Vagina (tissue), 2 donors: ENCODE measurements at regions not wholly inside any gene's neighbourhood (a gene's known extent, or its start where the extent isn't known, plus 50 kb on each side); places are given as distances from the start of the nearest gene placed in this dataset.

ENCODE experiments used
- DNase-seq, 2 donors: peaks; one replicate each; pipeline ENCODE4 v3.0.0-alpha.2; 2017; ENCODE audit errors: extremely low spot score in 2 of 2
- H3K27ac ChIP-seq: fragments of 200-600 bp; sonication (generic); one replicate; pipeline ENCODE4 v1.5.1; 2019
- H3K27me3 ChIP-seq: fragments of 200-600 bp; sonication (generic); one replicate; pipeline ENCODE4 v1.5.1; 2019
- H3K36me3 ChIP-seq, 2 donors: fragments of 200-600 bp; sonication (generic); one replicate each; pipeline ENCODE4 v1.5.1; 2017 to 2019
- H3K4me1 ChIP-seq: fragments of 200-600 bp; sonication (generic); one replicate; pipeline ENCODE4 v1.5.1; 2019
- H3K4me3 ChIP-seq, 2 donors: fragments of 200-600 bp; sonication (generic); 1 replicate in 1 of 2; 2 replicates in 1 of 2; pipeline ENCODE4 v1.5.1; 2016 to 2019
- H3K9me3 ChIP-seq: fragments of 200-600 bp; sonication (generic); one replicate; pipeline ENCODE4 v1.5.1; 2019
- POLR2A ChIP-seq, 2 donors: fragments of 450-650 bp; IDR thresholded peaks; one replicate each; pipeline ENCODE4 v1.6.1; 2017; ENCODE audit warnings: antibody characterized with exemption in 2 of 2, mild to moderate bottlenecking in 2 of 2, moderate library complexity in 2 of 2
- POLR2AphosphoS5 ChIP-seq, 2 donors: sonication (generic); formaldehyde crosslinking; IDR thresholded peaks; one replicate each; pipeline ENCODE4 v1.9.0; 2017; ENCODE audit warnings: antibody characterized with exemption in 2 of 2, mild to moderate bottlenecking in 2 of 2, low read depth in 1 of 2; ENCODE audit not compliant: insufficient read depth in 1 of 2
- intact Hi-C: fragments of 100-400 bp; cut with DNase I; formaldehyde crosslinking; loops from one replicate; pipeline ENCODE4 v1.15.1; 2023
- TF ChIP-seq, protein P1 (sequence below), 3 experiments: fragments of 450-650 bp in 2 of 3; fragments of 200-600 bp in 1 of 3; sonication (generic) in 1 of 3; IDR thresholded peaks; one replicate each; pipeline ENCODE4 v1.5.1; 2017 to 2019; ENCODE audit warnings: antibody characterized with exemption in 3 of 3, mild to moderate bottlenecking in 2 of 3, moderate library complexity in 2 of 3

DNA sequence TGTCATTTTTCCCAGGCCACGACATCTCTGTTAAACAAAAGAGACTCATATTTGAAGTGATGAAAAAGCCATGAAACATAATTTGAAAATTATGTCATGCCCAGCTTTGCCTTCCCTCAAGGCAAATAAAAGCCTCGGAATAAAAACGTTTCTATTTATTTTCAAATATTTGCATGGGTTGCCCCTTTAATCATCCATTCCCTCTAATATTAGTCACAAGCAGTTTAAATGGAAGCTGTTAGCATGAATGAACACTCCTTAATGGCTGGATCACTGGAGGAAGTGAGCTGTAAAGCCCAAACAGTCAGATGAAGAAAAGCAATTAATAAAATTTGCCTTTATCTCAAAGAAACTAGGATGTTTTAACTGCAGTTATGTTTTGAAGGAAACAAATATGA lies 69.3 kb upstream of the STMND1 start:
- no peak for TF ChIP-seq POLR2AphosphoS5 (IDR thresholded peaks at IDR 0.05; ENCODE audit: insufficient read depth in 1 of 2, low read depth in 1 of 2)
- Histone ChIP-seq H3K9me3 (no peaks in the 10 kb centered on the region), H3K36me3 (no peaks in the 10 kb centered on the region), H3K27ac (peak overlapping the region; percentile 79), H3K27me3 (no peaks in the 10 kb centered on the region), H3K4me3 (peak overlapping the region; percentile 7 to 26), H3K4me1 (peaks cover 15% of the 10 kb centered on the region)
- no peak for DNase-seq
- intact Hi-C loops = no loop called here

DNA sequence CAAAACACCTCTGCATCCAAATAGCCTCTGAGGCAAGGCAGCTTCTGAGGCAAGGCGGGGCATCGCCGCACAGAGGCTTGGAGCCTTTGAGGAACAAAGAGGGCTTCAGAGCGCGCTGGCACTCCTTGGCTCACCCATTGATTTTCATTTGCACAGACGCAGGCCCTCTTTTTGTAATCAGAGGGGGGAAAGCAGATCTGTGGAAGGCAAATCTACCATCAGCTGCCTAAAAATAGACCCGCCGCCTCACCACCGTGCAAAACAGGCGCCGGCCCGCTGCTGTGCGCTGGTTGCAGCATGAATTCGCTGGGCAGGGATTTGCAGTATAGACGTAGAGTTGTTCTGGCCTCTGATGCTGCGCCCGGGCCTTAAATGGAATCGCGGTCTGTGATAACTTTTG lies 69.9 kb upstream of the STMND1 start:
- Histone ChIP-seq H3K27ac (peak overlapping the region; percentile 79), H3K36me3 (no peaks in the 10 kb centered on the region)

DNA sequence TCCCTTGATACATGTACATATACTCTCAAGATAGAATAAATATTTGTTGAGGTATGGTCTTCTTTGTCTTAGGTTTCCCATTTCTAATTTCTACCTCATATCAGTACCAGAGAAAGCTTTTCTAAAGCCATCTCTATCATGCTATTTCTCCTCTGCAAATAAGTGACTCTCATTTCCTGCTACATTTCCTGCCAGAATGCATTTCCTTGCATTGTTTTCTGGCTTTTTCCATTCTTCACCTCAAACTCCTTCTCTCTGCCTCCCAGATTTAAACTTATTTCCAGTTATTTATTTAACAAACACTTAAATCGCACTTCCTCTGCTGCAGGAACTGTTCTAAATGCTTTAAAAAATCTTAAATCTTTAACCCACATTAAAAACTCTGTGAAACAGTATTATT lies 74.4 kb upstream of the STMND1 start:
- H3K4me3 ChIP-seq = no peak overlapping the region
- no peaks in the 10 kb centered on the region for H3K9me3 ChIP-seq
- DNase-seq = no peak
- TF ChIP-seq POLR2A (IDR thresholded peaks at IDR 0.05) = no peak
- H3K4me1 ChIP-seq = peaks cover 3% of the 10 kb centered on the region
- no peaks in the 10 kb centered on the region for H3K27me3 ChIP-seq
- no peak overlapping the region for H3K27ac ChIP-seq
- intact Hi-C loops = no loop called here
- no peaks in the 10 kb centered on the region for H3K36me3 ChIP-seq

More for the DNA sequence above, 69.9 kb upstream of the STMND1 start:
- H3K27me3 ChIP-seq = no peaks in the 10 kb centered on the region
- peaks cover 15% of the 10 kb centered on the region for H3K4me1 ChIP-seq
- intact Hi-C loops = no loop called here
- TF ChIP-seq, protein P1, sequence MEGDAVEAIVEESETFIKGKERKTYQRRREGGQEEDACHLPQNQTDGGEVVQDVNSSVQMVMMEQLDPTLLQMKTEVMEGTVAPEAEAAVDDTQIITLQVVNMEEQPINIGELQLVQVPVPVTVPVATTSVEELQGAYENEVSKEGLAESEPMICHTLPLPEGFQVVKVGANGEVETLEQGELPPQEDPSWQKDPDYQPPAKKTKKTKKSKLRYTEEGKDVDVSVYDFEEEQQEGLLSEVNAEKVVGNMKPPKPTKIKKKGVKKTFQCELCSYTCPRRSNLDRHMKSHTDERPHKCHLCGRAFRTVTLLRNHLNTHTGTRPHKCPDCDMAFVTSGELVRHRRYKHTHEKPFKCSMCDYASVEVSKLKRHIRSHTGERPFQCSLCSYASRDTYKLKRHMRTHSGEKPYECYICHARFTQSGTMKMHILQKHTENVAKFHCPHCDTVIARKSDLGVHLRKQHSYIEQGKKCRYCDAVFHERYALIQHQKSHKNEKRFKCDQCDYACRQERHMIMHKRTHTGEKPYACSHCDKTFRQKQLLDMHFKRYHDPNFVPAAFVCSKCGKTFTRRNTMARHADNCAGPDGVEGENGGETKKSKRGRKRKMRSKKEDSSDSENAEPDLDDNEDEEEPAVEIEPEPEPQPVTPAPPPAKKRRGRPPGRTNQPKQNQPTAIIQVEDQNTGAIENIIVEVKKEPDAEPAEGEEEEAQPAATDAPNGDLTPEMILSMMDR (IDR thresholded peaks at IDR 0.05) = no peak
- no peak for TF ChIP-seq POLR2A (IDR thresholded peaks at IDR 0.05)
- no peak for TF ChIP-seq POLR2AphosphoS5 (IDR thresholded peaks at IDR 0.05; ENCODE audit: insufficient read depth in 1 of 2, low read depth in 1 of 2)
- H3K9me3 ChIP-seq = no peaks in the 10 kb centered on the region
- no peak overlapping the region for H3K4me3 ChIP-seq
- no peak for DNase-seq

DNA sequence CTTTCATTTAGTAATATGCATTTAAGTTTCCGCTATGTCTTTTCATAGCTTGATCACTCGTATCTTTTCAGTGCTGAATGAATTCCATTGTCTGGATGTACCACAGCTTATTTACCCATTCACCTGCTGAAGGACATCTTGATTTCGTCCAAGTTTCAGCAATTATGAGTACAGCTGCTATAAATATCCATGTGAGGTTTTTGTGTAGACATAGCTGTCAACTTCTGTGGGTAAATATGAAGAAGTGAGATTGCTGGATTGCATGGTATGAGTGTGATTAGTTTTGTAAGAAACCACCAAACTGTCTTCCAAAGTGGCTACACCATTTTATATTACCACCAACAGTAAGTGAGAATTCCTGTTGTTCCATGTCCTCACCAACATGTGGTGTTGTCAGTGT lies 79.2 kb upstream of the STMND1 start:
- Histone ChIP-seq H3K4me1 (no peaks in the 10 kb centered on the region), H3K27me3 (no peaks in the 10 kb centered on the region), H3K4me3 (no peak overlapping the region), H3K36me3 (no peaks in the 10 kb centered on the region), H3K9me3 (no peaks in the 10 kb centered on the region), H3K27ac (no peak overlapping the region)
- no peak for DNase-seq
- TF ChIP-seq POLR2A (IDR thresholded peaks at IDR 0.05) (no peak), POLR2AphosphoS5 (IDR thresholded peaks at IDR 0.05; ENCODE audit: insufficient read depth in 1 of 2, low read depth in 1 of 2) (no peak)
- TF ChIP-seq, protein P1 (IDR thresholded peaks at IDR 0.05) = no peak
- intact Hi-C loops = no loop called here

DNA sequence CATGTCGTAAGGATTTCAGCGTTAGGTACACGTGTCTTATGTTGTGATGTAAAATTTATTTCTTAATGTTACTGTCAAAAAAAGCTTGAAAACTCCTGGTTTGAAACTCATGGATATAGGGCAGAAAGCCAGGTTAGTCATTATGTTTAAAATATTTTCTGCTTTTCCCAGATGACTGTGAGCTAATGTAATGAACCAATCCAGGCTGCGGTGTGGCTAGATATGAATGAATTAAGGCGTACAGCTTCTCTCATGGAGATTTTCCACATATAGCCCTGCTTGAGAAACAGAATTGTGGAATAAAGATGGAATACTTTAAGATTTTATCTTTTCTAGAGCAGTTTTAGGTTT lies 80.3 kb upstream of the STMND1 start:
- TF ChIP-seq POLR2A (IDR thresholded peaks at IDR 0.05) = no peak
- TF ChIP-seq, protein P1 (IDR thresholded peaks at IDR 0.05) = no peak
- TF ChIP-seq POLR2AphosphoS5 (IDR thresholded peaks at IDR 0.05; ENCODE audit: insufficient read depth in 1 of 2, low read depth in 1 of 2) = no peak
- DNase-seq = no peak
- Histone ChIP-seq H3K27ac (no peak overlapping the region), H3K36me3 (no peaks in the 10 kb centered on the region), H3K9me3 (no peaks in the 10 kb centered on the region), H3K4me3 (no peak overlapping the region), H3K4me1 (no peaks in the 10 kb centered on the region), H3K27me3 (no peaks in the 10 kb centered on the region)
- intact Hi-C loops = no loop called here

DNA sequence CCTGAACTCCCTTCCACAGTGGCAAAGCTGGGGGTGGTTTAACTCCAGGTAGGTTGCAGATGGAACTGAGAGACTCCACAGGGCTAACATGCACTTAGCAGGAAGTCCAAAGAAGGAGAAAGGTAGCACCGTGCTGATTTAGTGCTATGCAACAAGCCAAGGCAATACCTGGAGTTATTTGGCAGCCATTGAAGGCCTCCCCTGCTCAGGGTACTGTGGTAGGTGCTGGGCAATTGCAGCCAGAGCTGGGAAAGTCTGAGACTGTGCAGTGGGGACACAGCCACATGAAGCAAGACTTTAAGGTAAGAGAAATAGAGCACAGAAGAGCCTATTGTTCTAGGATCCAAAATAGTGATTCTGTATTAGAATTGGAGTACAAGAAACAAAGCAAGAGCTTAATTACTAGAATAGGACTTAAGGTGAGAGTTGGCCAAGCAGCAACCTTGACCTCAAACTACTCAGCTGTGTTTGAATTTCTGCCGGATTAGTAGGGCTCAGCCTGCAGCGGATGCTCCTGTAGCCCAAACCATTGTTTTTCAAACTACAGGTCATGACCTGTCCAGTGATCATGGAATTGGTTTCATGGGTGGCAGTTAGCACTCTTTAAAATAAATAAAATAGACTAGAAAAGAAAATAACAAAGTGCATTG lies 80.8 kb upstream of the STMND1 start:
- H3K27ac ChIP-seq = no peak overlapping the region
- DNase-seq = no peak
- H3K4me1 ChIP-seq = no peaks in the 10 kb centered on the region
- no peaks in the 10 kb centered on the region for H3K27me3 ChIP-seq
- TF ChIP-seq, protein P1 (IDR thresholded peaks at IDR 0.05) = no peak
- TF ChIP-seq POLR2A (IDR thresholded peaks at IDR 0.05) (no peak), POLR2AphosphoS5 (IDR thresholded peaks at IDR 0.05; ENCODE audit: insufficient read depth in 1 of 2, low read depth in 1 of 2) (no peak)
- intact Hi-C loops = no loop called here
- H3K9me3 ChIP-seq = no peaks in the 10 kb centered on the region
- no peak overlapping the region for H3K4me3 ChIP-seq
- H3K36me3 ChIP-seq = no peaks in the 10 kb centered on the region
